Smooth muscle cell (in vitro differentiated cells): ENCODE measurements at regions not wholly inside any gene's neighbourhood (a gene's known extent, or its start where the extent isn't known, plus 50 kb on each side); places are given as distances from the start of the nearest gene placed in this dataset.

Experiments
- DNase-seq: peaks from one replicate; lab custom pipeline; 2025; ENCODE audit not compliant: unreplicated experiment; lab: John Stamatoyannopoulos, UW
- H2AFZ ChIP-seq: fragments of 200-600 bp; sonication (generic); 2 replicates; pipeline ENCODE4 v1.6.0; 2016; ENCODE audit warnings: antibody characterized with exemption, low read depth, mild to moderate bottlenecking
- H3F3A ChIP-seq: fragments of 200-600 bp; sonication (generic); 2 replicates; pipeline ENCODE4 v1.6.0; 2017; ENCODE audit warnings: antibody characterized with exemption, low read depth
- H3K27ac ChIP-seq: fragments of 200-600 bp; sonication (generic); 2 replicates; pipeline ENCODE4 v1.5.1; 2016; ENCODE audit warnings: low read depth, mild to moderate bottlenecking
- H3K27me3 ChIP-seq: fragments of 200-600 bp; sonication (generic); 2 replicates; pipeline ENCODE4 v1.6.1; 2016; ENCODE audit warnings: low read depth, mild to moderate bottlenecking
- H3K36me3 ChIP-seq: fragments of 200-600 bp; sonication (generic); 2 replicates; pipeline ENCODE4 v1.5.1; 2016; ENCODE audit warnings: low read depth
- H3K4me1 ChIP-seq: fragments of 200-600 bp; sonication (generic); 2 replicates; pipeline ENCODE4 v1.5.1; 2016; ENCODE audit warnings: low read depth
- H3K4me2 ChIP-seq: fragments of 200-600 bp; sonication (generic); 2 replicates; pipeline ENCODE4 v1.6.0; 2016; ENCODE audit warnings: mild to moderate bottlenecking
- H3K4me3 ChIP-seq: fragments of 200-600 bp; sonication (generic); 2 replicates; pipeline ENCODE4 v1.5.1; 2016; ENCODE audit warnings: mild to moderate bottlenecking
- H3K79me2 ChIP-seq: fragments of 200-600 bp; sonication (generic); 2 replicates; pipeline ENCODE4 v1.6.0; 2016; ENCODE audit warnings: low read depth, mild to moderate bottlenecking
- H3K9ac ChIP-seq: fragments of 200-600 bp; sonication (generic); 2 replicates; pipeline ENCODE4 v1.6.0; 2016; ENCODE audit warnings: low read depth
- H3K9me3 ChIP-seq: fragments of 200-600 bp; sonication (generic); replicated peaks from 2 replicates; pipeline ENCODE4 v1.5.1; 2016; ENCODE audit warnings: low read depth
- H4K20me1 ChIP-seq: fragments of 200-600 bp; sonication (generic); 2 replicates; pipeline ENCODE4 v1.6.0; 2016; ENCODE audit warnings: low read depth
- WGBS: methylation state at CpG from one replicate; pipeline ENCODE4 v1.1.7; 2016; ENCODE audit warnings: low lambda C conversion rate; 5-methylcytosine and 5-hydroxymethylcytosine counted together
- TF ChIP-seq, protein P1 (sequence below): fragments of 200-600 bp; sonication (generic); IDR thresholded peaks from 2 replicates; pipeline ENCODE4 v1.5.1; 2017; ENCODE audit warnings: borderline replicate concordance, mild to moderate bottlenecking, antibody characterized with exemption; ENCODE audit not compliant: insufficient read depth, poor library complexity, severe bottlenecking

- TF ChIP-seq, protein P1, sequence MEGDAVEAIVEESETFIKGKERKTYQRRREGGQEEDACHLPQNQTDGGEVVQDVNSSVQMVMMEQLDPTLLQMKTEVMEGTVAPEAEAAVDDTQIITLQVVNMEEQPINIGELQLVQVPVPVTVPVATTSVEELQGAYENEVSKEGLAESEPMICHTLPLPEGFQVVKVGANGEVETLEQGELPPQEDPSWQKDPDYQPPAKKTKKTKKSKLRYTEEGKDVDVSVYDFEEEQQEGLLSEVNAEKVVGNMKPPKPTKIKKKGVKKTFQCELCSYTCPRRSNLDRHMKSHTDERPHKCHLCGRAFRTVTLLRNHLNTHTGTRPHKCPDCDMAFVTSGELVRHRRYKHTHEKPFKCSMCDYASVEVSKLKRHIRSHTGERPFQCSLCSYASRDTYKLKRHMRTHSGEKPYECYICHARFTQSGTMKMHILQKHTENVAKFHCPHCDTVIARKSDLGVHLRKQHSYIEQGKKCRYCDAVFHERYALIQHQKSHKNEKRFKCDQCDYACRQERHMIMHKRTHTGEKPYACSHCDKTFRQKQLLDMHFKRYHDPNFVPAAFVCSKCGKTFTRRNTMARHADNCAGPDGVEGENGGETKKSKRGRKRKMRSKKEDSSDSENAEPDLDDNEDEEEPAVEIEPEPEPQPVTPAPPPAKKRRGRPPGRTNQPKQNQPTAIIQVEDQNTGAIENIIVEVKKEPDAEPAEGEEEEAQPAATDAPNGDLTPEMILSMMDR: no peak
- no peak overlapping the region for H2AFZ ChIP-seq
Measured at GRCh38 chr10:2122431-2123124, 385.3 kb upstream of the ADARB2 start.

GRCh38 chr10:2121929-2122328 is 384.6 kb upstream of the ADARB2 start:
- no peaks in the 10 kb centered on the region for H3F3A ChIP-seq
- TF ChIP-seq, protein P1: no peak
- no peak overlapping the region for H3K4me2 ChIP-seq
- H3K9me3 ChIP-seq: no peaks in the 10 kb centered on the region
- no peaks in the 10 kb centered on the region for H3K4me1 ChIP-seq
- no peaks in the 10 kb centered on the region for H3K79me2 ChIP-seq
- H3K9ac ChIP-seq: no peak overlapping the region
- DNase-seq: no peak
- no peak overlapping the region for H3K4me3 ChIP-seq
- H3K36me3 ChIP-seq: no peaks in the 10 kb centered on the region
- H3K27me3 ChIP-seq: no peaks in the 10 kb centered on the region
- H4K20me1 ChIP-seq: no peaks in the 10 kb centered on the region
- 61% methylated on average over 5 of the region's 5 CpGs for WGBS
- H3K27ac ChIP-seq: no peak overlapping the region
- H2AFZ ChIP-seq: no peak overlapping the region

More at GRCh38 chr10:2122431-2123124, 385.3 kb upstream of the ADARB2 start:
- no peaks in the 10 kb centered on the region for H3K36me3 ChIP-seq
- no peaks in the 10 kb centered on the region for H3K79me2 ChIP-seq
- no peaks in the 10 kb centered on the region for H3K4me1 ChIP-seq
- no peaks in the 10 kb centered on the region for H4K20me1 ChIP-seq
- WGBS: 79% methylated on average over 8 of the region's 8 CpGs
- H3K27ac ChIP-seq: no peak overlapping the region
- no peaks in the 10 kb centered on the region for H3K9me3 ChIP-seq
- H3K27me3 ChIP-seq: no peaks in the 10 kb centered on the region
- no peak overlapping the region for H3K9ac ChIP-seq
- no peaks in the 10 kb centered on the region for H3F3A ChIP-seq
- H3K4me2 ChIP-seq: no peak overlapping the region
- no peak for DNase-seq
- H3K4me3 ChIP-seq: no peak overlapping the region

DNA sequence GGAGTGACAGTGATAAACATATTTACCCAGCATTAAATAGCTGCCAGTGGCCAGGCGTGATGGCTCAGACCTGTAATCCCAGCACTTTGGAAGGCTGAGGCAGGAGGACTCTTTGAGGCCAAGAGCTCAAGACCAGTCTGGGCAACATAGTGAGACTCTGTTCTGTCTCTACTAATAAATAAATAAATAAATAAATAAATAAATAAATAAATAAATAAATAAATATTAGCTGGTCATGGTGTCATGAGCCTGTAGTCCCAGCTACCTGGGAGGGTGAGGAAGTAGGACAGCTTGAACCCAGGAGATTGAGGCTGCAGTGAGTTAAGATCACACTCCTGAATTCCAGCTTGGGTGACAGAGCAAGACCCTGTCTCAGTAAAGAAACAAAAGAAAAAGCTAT is 384.0 kb upstream of the ADARB2 start:
- Histone ChIP-seq H3K79me2 (no peaks in the 10 kb centered on the region), H3K4me3 (no peak overlapping the region), H3K9me3 (no peaks in the 10 kb centered on the region), H3F3A (no peaks in the 10 kb centered on the region), H3K9ac (no peak overlapping the region), H3K27me3 (no peaks in the 10 kb centered on the region), H2AFZ (no peak overlapping the region), H3K4me2 (no peak overlapping the region), H4K20me1 (no peaks in the 10 kb centered on the region), H3K27ac (no peak overlapping the region), H3K36me3 (no peaks in the 10 kb centered on the region), H3K4me1 (no peaks in the 10 kb centered on the region)
- TF ChIP-seq, protein P1: no peak
- DNase-seq: no peak
- 96% methylated on average over 1 of the region's 1 CpG for WGBS

GRCh38 chr10:2120746-2121145 is 383.4 kb upstream of the ADARB2 start:
- Histone ChIP-seq H3K9ac (no peak overlapping the region), H3K36me3 (no peaks in the 10 kb centered on the region), H3K27me3 (no peaks in the 10 kb centered on the region), H3K4me1 (no peaks in the 10 kb centered on the region), H3F3A (no peaks in the 10 kb centered on the region), H4K20me1 (no peaks in the 10 kb centered on the region), H3K27ac (no peak overlapping the region), H3K79me2 (no peaks in the 10 kb centered on the region), H2AFZ (no peak overlapping the region), H3K4me3 (no peak overlapping the region), H3K9me3 (no peaks in the 10 kb centered on the region), H3K4me2 (no peak overlapping the region)
- TF ChIP-seq, protein P1: no peak
- WGBS: 48% methylated on average over 9 of the region's 9 CpGs
- no peak for DNase-seq
